HepG2 (cell line): ENCODE measurements at regions not wholly inside any gene's neighbourhood (a gene's known extent, or its start where the extent isn't known, plus 50 kb on each side); places are given as distances from the start of the nearest gene placed in this dataset.

Experiments
- ATAC-seq: fragments of 200-7000 bp; cut with Tn5 transposase; 3 replicates; pipeline ENCODE4 v1.9.1; 2020; ENCODE audit warnings: mild to moderate bottlenecking, moderate library complexity
- BruUV-seq: library from RNA; stranded (reverse); fragments of 400-500 nt; replicated peaks from 2 replicates; lab custom pipeline; 2021; lab: Mats Ljungman, UMichigan
- CTCF ChIA-PET: fragments of 300-600 bp; formaldehyde crosslinking; extraction: SDS; loops from one replicate; lab custom pipeline; 2021; ENCODE audit warnings: low total read pairs, inconsistent platforms, low intra/inter-chr PET ratio; lab: Yijun Ruan, JAX
- POLR2A ChIA-PET: fragments of 350-600 bp; sonication (Branson Sonifier 250); formaldehyde crosslinking; loops from one replicate; lab custom pipeline; 2020; ENCODE audit warnings: antibody characterized with exemption, inconsistent platforms; lab: Yijun Ruan, JAX
- DNase-seq: peaks from one replicate; pipeline ENCODE4 v3.0.0-alpha.2; 2015; ENCODE audit warnings: low spot score
- FAIRE-seq: peaks from 3 replicates; lab custom pipeline; 2011; peaks lifted over from hg19 to GRCh38; lab: Jason Lieb, UNC
- H2AFZ ChIP-seq: one replicate; pipeline ENCODE4 v1.6.1; 2011; ENCODE audit warnings: low read length, inconsistent platforms
- H3K27ac ChIP-seq: fragments of 300-600 bp; 3 replicates; pipeline ENCODE4 v1.8.0; 2011; ENCODE audit warnings: mixed run types, mild to moderate bottlenecking, mixed read lengths, low read length, inconsistent platforms; ENCODE audit not compliant: insufficient read depth; ENCODE audit errors: extremely low read length
- H3K27me3 ChIP-seq, 2 experiments: fragments of 200-600 bp in 1 of 2; 2 replicates in 1 of 2; 3 replicates in 1 of 2; pipeline versions ENCODE4 v1.6.0 to v1.8.0; 2011; ENCODE audit warnings: low read length in 2 of 2, mild to moderate bottlenecking in 2 of 2, moderate library complexity in 2 of 2, inconsistent platforms in 1 of 2; ENCODE audit not compliant: insufficient read depth in 2 of 2, control insufficient read depth in 1 of 2
- H3K36me3 ChIP-seq, 2 experiments: fragments of 200-600 bp in 1 of 2; replicated peaks in 1 of 2; 2 replicates in 1 of 2; 3 replicates in 1 of 2; pipeline versions ENCODE4 v1.5.1 to v1.8.0; 2011; ENCODE audit warnings: low read length in 2 of 2, inconsistent platforms in 1 of 2; ENCODE audit not compliant: insufficient read depth in 2 of 2, control insufficient read depth in 1 of 2
- H3K4me1 ChIP-seq: 2 replicates; pipeline ENCODE4 v1.5.1; 2012; ENCODE audit warnings: low read length, inconsistent platforms; ENCODE audit not compliant: insufficient read depth
- H3K4me2 ChIP-seq: 2 replicates; pipeline ENCODE4 v1.6.0; 2011; ENCODE audit warnings: low read depth, low read length, inconsistent platforms
- H3K4me3 ChIP-seq, 3 experiments: fragments of 200-600 bp in 1 of 3; sonication (generic), shearing (Covaris generic) in 1 of 3; replicated peaks in 1 of 3; 2 replicates each; pipeline ENCODE4 v1.5.1; 2011 to 2016; ENCODE audit warnings: low read length in 3 of 3, inconsistent platforms in 2 of 3, low read depth in 2 of 3, mild to moderate bottlenecking in 2 of 3, control low read depth in 1 of 3, mixed read lengths in 1 of 3; ENCODE audit not compliant: insufficient read depth in 1 of 3
- H3K79me2 ChIP-seq: one replicate; pipeline ENCODE4 v1.6.1; 2011; ENCODE audit warnings: low read length, inconsistent platforms; ENCODE audit not compliant: insufficient read depth
- H3K9ac ChIP-seq: 2 replicates; pipeline ENCODE4 v1.6.0; 2011; ENCODE audit warnings: mild to moderate bottlenecking, low read depth, low read length, inconsistent platforms; ENCODE audit not compliant: insufficient read depth
- H3K9me3 ChIP-seq: 2 replicates; pipeline ENCODE4 v1.5.1; 2012; ENCODE audit warnings: mild to moderate bottlenecking, low read length
- H4K20me1 ChIP-seq: 2 replicates; pipeline ENCODE4 v1.6.0; 2011; ENCODE audit warnings: inconsistent platforms, mild to moderate bottlenecking, low read length, moderate library complexity; ENCODE audit not compliant: insufficient read depth
- ARID5B ChIP-seq: IDR thresholded peaks from 2 replicates; pipeline ENCODE4 v1.4.0; 2020; ENCODE audit warnings: mild to moderate bottlenecking, missing genetic modification reagents
- FOXM1 ChIP-seq: sonication (generic); formaldehyde crosslinking; IDR thresholded peaks from 2 replicates; pipeline ENCODE4 v1.5.0; 2020; ENCODE audit warnings: missing genetic modification reagents
- GRHL1 ChIP-seq: sonication (generic); formaldehyde crosslinking; conservative IDR thresholded peaks from 2 replicates; pipeline ENCODE4 v1.8.0; 2022; ENCODE audit warnings: missing genetic modification reagents
- NR1H2 ChIP-seq: sonication (generic); formaldehyde crosslinking; IDR thresholded peaks from 2 replicates; pipeline ENCODE4 v1.8.1; 2022; ENCODE audit warnings: low read depth, missing genetic modification reagents, borderline replicate concordance
- PAWR ChIP-seq: sonication (generic); formaldehyde crosslinking; IDR thresholded peaks from 2 replicates; pipeline ENCODE4 v1.4.0; 2020; ENCODE audit warnings: missing genetic modification reagents, mild to moderate bottlenecking, borderline replicate concordance
- POLR2A ChIP-seq, 2 experiments: IDR thresholded peaks; 2 replicates each; pipeline ENCODE4 v1.6.1; 2011; ENCODE audit warnings: low read depth in 2 of 2, low read length in 2 of 2, mild to moderate bottlenecking in 1 of 2, moderate library complexity in 1 of 2; ENCODE audit not compliant: insufficient read depth in 1 of 2
- RBAK ChIP-seq: sonication (generic); formaldehyde crosslinking; IDR thresholded peaks from 2 replicates; pipeline ENCODE4 v1.5.1; 2020; ENCODE audit warnings: mild to moderate bottlenecking, missing genetic modification reagents
- RBM22 ChIP-seq: fragments of 200-400 bp; formaldehyde crosslinking; optimal IDR thresholded peaks from 2 replicates; pipeline ENCODE3; 2017; ENCODE audit warnings: mild to moderate bottlenecking, low read length, moderate library complexity
- SOX13 ChIP-seq, 3 experiments: fragments of 450-650 bp in 1 of 3; sonication (generic) in 1 of 3; formaldehyde crosslinking in 1 of 3; IDR thresholded peaks in 2 of 3; conservative IDR thresholded peaks in 1 of 3; 2 replicates each; pipeline versions ENCODE4 v1.5.0 to v1.6.1; 2016 to 2020; ENCODE audit warnings: antibody characterized with exemption in 1 of 3, mild to moderate bottlenecking in 1 of 3, missing compliant biosample characterization in 1 of 3, missing genetic modification reagents in 1 of 3, moderate library complexity in 1 of 3
- SP1 ChIP-seq, 2 experiments: fragments of 450-650 bp in 1 of 2; sonication (generic) in 1 of 2; formaldehyde crosslinking in 1 of 2; IDR thresholded peaks; 2 replicates each; pipeline versions ENCODE4 v1.4.0 to v1.6.1; 2016 to 2020; ENCODE audit warnings: missing genetic modification reagents in 1 of 2
- ZBTB21 ChIP-seq: sonication (generic); formaldehyde crosslinking; IDR thresholded peaks from 2 replicates; pipeline ENCODE4 v1.4.0; 2020; ENCODE audit warnings: missing genetic modification reagents
- ZBTB49 ChIP-seq: sonication (generic); formaldehyde crosslinking; IDR thresholded peaks from 2 replicates; pipeline ENCODE4 v1.4.0; 2020; ENCODE audit warnings: missing genetic modification reagents, borderline replicate concordance
- ZFP62 ChIP-seq: sonication (generic); formaldehyde crosslinking; IDR thresholded peaks from 2 replicates; pipeline ENCODE4 v1.4.0; 2020; ENCODE audit warnings: missing genetic modification reagents
- ZNF251 ChIP-seq: sonication (generic); formaldehyde crosslinking; IDR thresholded peaks from 2 replicates; pipeline ENCODE4 v1.9.0; 2021; ENCODE audit warnings: mild to moderate bottlenecking, missing genetic modification reagents
- ZNF34 ChIP-seq: sonication (generic); formaldehyde crosslinking; IDR thresholded peaks from 2 replicates; pipeline ENCODE4 v1.4.0; 2020; ENCODE audit warnings: mild to moderate bottlenecking, missing genetic modification reagents, borderline replicate concordance
- ZNF543 ChIP-seq: sonication (generic); formaldehyde crosslinking; IDR thresholded peaks from 2 replicates; pipeline ENCODE4 v1.4.0; 2020; ENCODE audit warnings: mild to moderate bottlenecking, missing genetic modification reagents
- ZNF619 ChIP-seq: sonication (generic); formaldehyde crosslinking; IDR thresholded peaks from 2 replicates; pipeline ENCODE4 v1.4.0; 2020; ENCODE audit warnings: mild to moderate bottlenecking, missing genetic modification reagents
- WGBS: methylation state at CpG from one replicate; pipeline ENCODE4 v1.1.6; 2017; ENCODE audit warnings: low lambda C conversion rate; 5-methylcytosine and 5-hydroxymethylcytosine counted together
- in situ Hi-C: cut with HindIII; loops from 2 replicates; pipeline ENCODE4 v1.10.0; 2017; ENCODE audit warnings: low pct_unique_long_range_greater_than_20kb; ENCODE audit not compliant: extremely low pct_ligation_motif_present
- intact Hi-C: fragments of 100-400 bp; cut with micrococcal nuclease; formaldehyde crosslinking; loops from one replicate; pipeline ENCODE4 v1.10.0; 2022; ENCODE audit not compliant: unreplicated experiment

GRCh38 chr4:96606451-96606850 is 766.6 kb downstream of the PDHA2 start (continued):
- TF ChIP-seq GRHL1 (CRISPR knock-in tag): no peak
- no peak for TF ChIP-seq ZNF251 (CRISPR knock-in tag)
- no peak for TF ChIP-seq PAWR (CRISPR knock-in tag)
- TF ChIP-seq, all 625 proteins: peak for 0

- WGBS: 30% methylated on average over 3 of the region's 3 CpGs
- DNase-seq (no peak), FAIRE-seq (no peak), ATAC-seq (no peak)
- H3K27me3 ChIP-seq: no peaks in the 10 kb centered on the region
- H3K4me2 ChIP-seq: no peak overlapping the region
- intact Hi-C loops (no loop called here), in situ Hi-C loops (no loop called here)
- ChIA-PET CTCF (no interaction called here), POLR2A (no interaction called here)
- no peak overlapping the region for H3K9ac ChIP-seq
- no peaks in the 10 kb centered on the region for H3K4me1 ChIP-seq
- H3K27ac ChIP-seq: no peak overlapping the region
- H3K36me3 ChIP-seq: no peaks in the 10 kb centered on the region
- no peak overlapping the region for H2AFZ ChIP-seq
- no TSS peak for BruUV-seq
- H4K20me1 ChIP-seq: no peaks in the 10 kb centered on the region
- H3K4me3 ChIP-seq: no peak overlapping the region
- no peaks in the 10 kb centered on the region for H3K79me2 ChIP-seq
- no peaks in the 10 kb centered on the region for H3K9me3 ChIP-seq
- no peak for TF ChIP-seq FOXM1 (CRISPR knock-in tag)
- TF ChIP-seq ARID5B (CRISPR knock-in tag): no peak
- no peak for TF ChIP-seq ZNF543 (CRISPR knock-in tag)
- TF ChIP-seq SOX13 (IDR thresholded peaks at IDR 0.05): no peak
- TF ChIP-seq SOX13 (CRISPR knock-in tag; conservative IDR thresholded peaks at IDR 0.05 in 1 of 2, IDR thresholded peaks at IDR 0.05 in 1 of 2): no peak
- no peak for TF ChIP-seq SP1 (IDR thresholded peaks at IDR 0.05)
- TF ChIP-seq SP1 (CRISPR knock-in tag; IDR thresholded peaks at IDR 0.05): no peak
- TF ChIP-seq ZFP62 (CRISPR knock-in tag): no peak
- no peak for TF ChIP-seq ZBTB21
- TF ChIP-seq ZNF619: no peak
- TF ChIP-seq NR1H2 (CRISPR knock-in tag): no peak
- no peak for TF ChIP-seq ZBTB49 (CRISPR knock-in tag)
- no peak for TF ChIP-seq POLR2A (IDR thresholded peaks at IDR 0.05; ENCODE audit: insufficient read depth in 1 of 2, low read depth in 2 of 2, low read length in 2 of 2)
- TF ChIP-seq RBM22: no peak
- no peak for TF ChIP-seq RBAK (CRISPR knock-in tag)
- TF ChIP-seq ZNF34 (CRISPR knock-in tag): no peak
Measured at GRCh38 chr4:96626023-96626422, 786.1 kb downstream of the PDHA2 start.
